Heart left ventricle (tissue), 13 donors: ENCODE measurements at regions not wholly inside any gene's neighbourhood (a gene's known extent, or its start where the extent isn't known, plus 50 kb on each side); places are given as distances from the start of the nearest gene placed in this dataset.

ENCODE experiments used
- POLR2A ChIP-seq, 2 donors: fragments of 450-650 bp; IDR thresholded peaks; one replicate each; pipeline ENCODE4 v1.6.1; 2017; ENCODE audit warnings: antibody characterized with exemption in 2 of 2, mild to moderate bottlenecking in 2 of 2, moderate library complexity in 2 of 2
- TF ChIP-seq, protein P1 (sequence below), 12 donors: fragments of 200-600 bp; sonication (generic) in 4 of 12; IDR thresholded peaks; one replicate each; pipeline versions ENCODE4 v1.5.0 to v1.8.0; 2018 to 2022; ENCODE audit warnings: antibody characterized with exemption in 12 of 12, mild to moderate bottlenecking in 5 of 12
- donor health status: ischemic (EF 13 %, LVEDD 7.1; RV severe dilation, severe dysfunction).
- donor health status: DM: no; HTN: yes; CAD: no.
- donor health status: DM: no; HTN: no; CAD: no.
- donor health status: ischemic (EF 25% LVEDD 6.9; RV normal size, moderate dysfunction).
- donor health status: ischemic (EF 25% LVEDD 5.7; RV mildly dilated, moderate dysfunction).
- donor health status: ischemic (EF 35%, LVEDD 5.7; RV mildly dilated, moderate dysfunction).
- donor health status: nonischemic (EF 11% LVEDD 7.7; RV severe dilation, severe dysfunction).
- donor health status: DM: yes; HTN: yes; CAD: no.
- donor health status: PGD.
- donor health status: ischemic (EF 29% LVEDD 5.4; RV normal size, mild dysfunction).
- donor health status: nonischemic (EF 23%, LVEDD 6.1; RV moderate dilation, normal function).

DNA sequence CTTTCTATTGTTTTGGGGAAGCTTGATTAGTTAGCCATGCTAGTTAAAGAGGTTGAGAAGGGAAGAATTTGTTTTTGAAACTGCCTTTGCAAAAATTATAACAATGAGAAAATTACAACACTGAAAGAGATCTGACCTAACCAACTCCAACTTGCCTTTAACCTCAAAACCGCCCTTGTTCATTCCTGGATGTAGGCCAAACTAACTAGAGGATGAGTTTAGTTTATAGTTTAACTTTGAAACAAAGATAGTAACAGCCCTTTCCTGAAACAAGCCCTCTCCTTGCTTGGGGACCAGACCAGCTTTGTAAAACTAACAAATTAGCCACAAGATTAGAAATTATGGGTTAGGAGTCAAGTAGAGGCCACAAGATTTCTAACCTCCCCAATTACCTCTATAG lies 713.9 kb downstream of the CPS1 start:
- TF ChIP-seq, protein P1, sequence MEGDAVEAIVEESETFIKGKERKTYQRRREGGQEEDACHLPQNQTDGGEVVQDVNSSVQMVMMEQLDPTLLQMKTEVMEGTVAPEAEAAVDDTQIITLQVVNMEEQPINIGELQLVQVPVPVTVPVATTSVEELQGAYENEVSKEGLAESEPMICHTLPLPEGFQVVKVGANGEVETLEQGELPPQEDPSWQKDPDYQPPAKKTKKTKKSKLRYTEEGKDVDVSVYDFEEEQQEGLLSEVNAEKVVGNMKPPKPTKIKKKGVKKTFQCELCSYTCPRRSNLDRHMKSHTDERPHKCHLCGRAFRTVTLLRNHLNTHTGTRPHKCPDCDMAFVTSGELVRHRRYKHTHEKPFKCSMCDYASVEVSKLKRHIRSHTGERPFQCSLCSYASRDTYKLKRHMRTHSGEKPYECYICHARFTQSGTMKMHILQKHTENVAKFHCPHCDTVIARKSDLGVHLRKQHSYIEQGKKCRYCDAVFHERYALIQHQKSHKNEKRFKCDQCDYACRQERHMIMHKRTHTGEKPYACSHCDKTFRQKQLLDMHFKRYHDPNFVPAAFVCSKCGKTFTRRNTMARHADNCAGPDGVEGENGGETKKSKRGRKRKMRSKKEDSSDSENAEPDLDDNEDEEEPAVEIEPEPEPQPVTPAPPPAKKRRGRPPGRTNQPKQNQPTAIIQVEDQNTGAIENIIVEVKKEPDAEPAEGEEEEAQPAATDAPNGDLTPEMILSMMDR (IDR thresholded peaks at IDR 0.05) = no peak
- TF ChIP-seq POLR2A (IDR thresholded peaks at IDR 0.05) = no peak
